Ovary (tissue), 3 donors: ENCODE measurements at regions not wholly inside any gene's neighbourhood (a gene's known extent, or its start where the extent isn't known, plus 50 kb on each side); places are given as distances from the start of the nearest gene placed in this dataset.

ENCODE experiments used
- EP300 ChIP-seq: sonication (generic); formaldehyde crosslinking; IDR thresholded peaks from one replicate; pipeline ENCODE4 v1.6.1; 2017; ENCODE audit warnings: antibody characterized with exemption
- POLR2A ChIP-seq: fragments of 450-650 bp; IDR thresholded peaks from one replicate; pipeline ENCODE4 v1.6.1; 2017; ENCODE audit warnings: antibody characterized with exemption, mild to moderate bottlenecking, moderate library complexity
- TF ChIP-seq, protein P1 (sequence below), 3 donors: fragments of 450-650 bp in 2 of 3; fragments of 200-600 bp in 1 of 3; IDR thresholded peaks; one replicate each; pipeline versions ENCODE4 v1.5.1 to v1.8.0; 2016 to 2022; ENCODE audit warnings: antibody characterized with exemption in 3 of 3, mild to moderate bottlenecking in 1 of 3
- donor health status: DM: no; HTN: no; CAD: no.

DNA sequence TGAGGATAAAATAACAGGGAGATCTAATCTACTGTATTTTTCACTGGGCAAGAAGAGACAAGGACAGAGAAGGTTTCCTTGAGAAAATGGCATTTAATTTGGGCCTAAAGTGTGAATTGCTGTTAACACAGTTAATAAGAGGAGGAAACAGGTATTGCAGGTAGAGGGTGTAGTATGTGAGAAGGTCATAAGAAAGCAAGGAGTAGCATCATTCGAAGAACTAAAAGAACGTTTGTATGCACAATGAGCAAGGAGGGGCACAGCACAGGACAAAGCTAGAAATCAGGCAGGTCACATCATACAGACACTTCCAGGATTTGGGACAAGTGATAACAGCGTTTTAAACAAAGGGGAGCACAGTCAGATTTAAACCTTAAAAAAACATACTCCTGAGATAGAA, 85.1 kb upstream of the PLEKHA5 start:
- TF ChIP-seq, protein P1, sequence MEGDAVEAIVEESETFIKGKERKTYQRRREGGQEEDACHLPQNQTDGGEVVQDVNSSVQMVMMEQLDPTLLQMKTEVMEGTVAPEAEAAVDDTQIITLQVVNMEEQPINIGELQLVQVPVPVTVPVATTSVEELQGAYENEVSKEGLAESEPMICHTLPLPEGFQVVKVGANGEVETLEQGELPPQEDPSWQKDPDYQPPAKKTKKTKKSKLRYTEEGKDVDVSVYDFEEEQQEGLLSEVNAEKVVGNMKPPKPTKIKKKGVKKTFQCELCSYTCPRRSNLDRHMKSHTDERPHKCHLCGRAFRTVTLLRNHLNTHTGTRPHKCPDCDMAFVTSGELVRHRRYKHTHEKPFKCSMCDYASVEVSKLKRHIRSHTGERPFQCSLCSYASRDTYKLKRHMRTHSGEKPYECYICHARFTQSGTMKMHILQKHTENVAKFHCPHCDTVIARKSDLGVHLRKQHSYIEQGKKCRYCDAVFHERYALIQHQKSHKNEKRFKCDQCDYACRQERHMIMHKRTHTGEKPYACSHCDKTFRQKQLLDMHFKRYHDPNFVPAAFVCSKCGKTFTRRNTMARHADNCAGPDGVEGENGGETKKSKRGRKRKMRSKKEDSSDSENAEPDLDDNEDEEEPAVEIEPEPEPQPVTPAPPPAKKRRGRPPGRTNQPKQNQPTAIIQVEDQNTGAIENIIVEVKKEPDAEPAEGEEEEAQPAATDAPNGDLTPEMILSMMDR (IDR thresholded peaks at IDR 0.05), result no peak
- TF ChIP-seq POLR2A, result no peak
- no peak for TF ChIP-seq EP300
